DOHH2 (cell line): ENCODE measurements at regions not wholly inside any gene's neighbourhood (a gene's known extent, or its start where the extent isn't known, plus 50 kb on each side); places are given as distances from the start of the nearest gene placed in this dataset.

ENCODE experiments used
- EZH2phosphoT487 ChIP-seq: fragments of 200-600 bp; sonication (generic); IDR thresholded peaks from 2 replicates; pipeline ENCODE4 v1.6.1; 2017; ENCODE audit warnings: borderline replicate concordance, mild to moderate bottlenecking, antibody characterized with exemption, low read length, moderate library complexity, mixed read lengths
- TF ChIP-seq, protein P1 (sequence below): fragments of 200-600 bp; sonication (generic); IDR thresholded peaks from one replicate; pipeline ENCODE4 v1.5.1; 2014; ENCODE audit warnings: antibody characterized with exemption, mild to moderate bottlenecking, low read depth, low read length; ENCODE audit not compliant: poor library complexity, severe bottlenecking

DNA sequence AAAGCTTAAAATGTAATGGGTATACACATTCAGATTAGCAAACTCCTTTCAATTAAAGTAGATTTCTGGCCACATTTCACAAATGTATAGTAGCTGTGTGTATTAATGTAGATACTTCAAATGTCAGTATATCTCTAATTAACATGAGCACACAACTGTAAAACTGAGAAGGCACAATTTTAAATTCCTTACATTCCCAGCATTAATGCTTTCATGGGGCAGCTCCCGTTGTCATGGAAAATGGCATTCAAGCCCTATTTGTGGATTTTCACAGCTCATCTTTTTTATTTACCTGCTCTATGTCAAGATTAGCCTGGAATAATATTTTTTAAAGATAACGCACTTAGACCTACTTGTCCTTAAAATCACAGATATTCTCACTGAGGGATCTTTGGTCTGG is 113.6 kb upstream of the SOX6 start:
- TF ChIP-seq, protein P1, sequence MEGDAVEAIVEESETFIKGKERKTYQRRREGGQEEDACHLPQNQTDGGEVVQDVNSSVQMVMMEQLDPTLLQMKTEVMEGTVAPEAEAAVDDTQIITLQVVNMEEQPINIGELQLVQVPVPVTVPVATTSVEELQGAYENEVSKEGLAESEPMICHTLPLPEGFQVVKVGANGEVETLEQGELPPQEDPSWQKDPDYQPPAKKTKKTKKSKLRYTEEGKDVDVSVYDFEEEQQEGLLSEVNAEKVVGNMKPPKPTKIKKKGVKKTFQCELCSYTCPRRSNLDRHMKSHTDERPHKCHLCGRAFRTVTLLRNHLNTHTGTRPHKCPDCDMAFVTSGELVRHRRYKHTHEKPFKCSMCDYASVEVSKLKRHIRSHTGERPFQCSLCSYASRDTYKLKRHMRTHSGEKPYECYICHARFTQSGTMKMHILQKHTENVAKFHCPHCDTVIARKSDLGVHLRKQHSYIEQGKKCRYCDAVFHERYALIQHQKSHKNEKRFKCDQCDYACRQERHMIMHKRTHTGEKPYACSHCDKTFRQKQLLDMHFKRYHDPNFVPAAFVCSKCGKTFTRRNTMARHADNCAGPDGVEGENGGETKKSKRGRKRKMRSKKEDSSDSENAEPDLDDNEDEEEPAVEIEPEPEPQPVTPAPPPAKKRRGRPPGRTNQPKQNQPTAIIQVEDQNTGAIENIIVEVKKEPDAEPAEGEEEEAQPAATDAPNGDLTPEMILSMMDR, result no peak
- no peak for TF ChIP-seq EZH2phosphoT487
